Hepatocyte (in vitro differentiated cells): ENCODE measurements at regions not wholly inside any gene's neighbourhood (a gene's known extent, or its start where the extent isn't known, plus 50 kb on each side); places are given as distances from the start of the nearest gene placed in this dataset.

Source experiments
- DNase-seq: peaks from one replicate; pipeline ENCODE4 v3.0.0-alpha.2; 2016; ENCODE audit warnings: low spot score
- H2AFZ ChIP-seq: fragments of 200-600 bp; sonication (generic); 2 replicates; pipeline ENCODE4 v1.6.0; 2016; ENCODE audit warnings: antibody characterized with exemption, mild to moderate bottlenecking
- H3K27ac ChIP-seq: fragments of 200-600 bp; sonication (generic); 2 replicates; pipeline ENCODE4 v1.5.1; 2016; ENCODE audit warnings: mild to moderate bottlenecking
- H3K27me3 ChIP-seq: fragments of 200-600 bp; sonication (generic); 2 replicates; pipeline ENCODE4 v1.6.1; 2016
- H3K36me3 ChIP-seq: fragments of 200-600 bp; sonication (generic); replicated peaks from 2 replicates; pipeline ENCODE4 v1.5.1; 2016; ENCODE audit warnings: low read depth; ENCODE audit not compliant: insufficient read depth
- H3K4me1 ChIP-seq: fragments of 200-600 bp; sonication (generic); 2 replicates; pipeline ENCODE4 v1.5.1; 2016; ENCODE audit warnings: mild to moderate bottlenecking, moderate library complexity; ENCODE audit not compliant: insufficient read depth
- H3K4me2 ChIP-seq: fragments of 200-600 bp; sonication (generic); 2 replicates; pipeline ENCODE4 v1.6.0; 2016
- H3K4me3 ChIP-seq: fragments of 200-600 bp; sonication (generic); 2 replicates; pipeline ENCODE4 v1.5.1; 2016; ENCODE audit warnings: mild to moderate bottlenecking
- H3K79me2 ChIP-seq: fragments of 200-600 bp; sonication (generic); 2 replicates; pipeline ENCODE4 v1.6.0; 2017; ENCODE audit warnings: mild to moderate bottlenecking
- H3K9me2 ChIP-seq: fragments of 200-600 bp; sonication (generic); replicated peaks from 2 replicates; pipeline ENCODE4 v1.6.0; 2017; ENCODE audit warnings: mild to moderate bottlenecking; ENCODE audit not compliant: insufficient read depth
- H3K9me3 ChIP-seq: fragments of 200-600 bp; sonication (generic); 2 replicates; pipeline ENCODE4 v1.5.1; 2016; ENCODE audit warnings: low read depth, mild to moderate bottlenecking
- H4K20me1 ChIP-seq: fragments of 200-600 bp; sonication (generic); 2 replicates; pipeline ENCODE4 v1.6.0; 2016; ENCODE audit warnings: mild to moderate bottlenecking; ENCODE audit not compliant: insufficient read depth, poor library complexity, severe bottlenecking
- CTCF ChIP-seq: fragments of 200-600 bp; sonication (generic); IDR thresholded peaks from 2 replicates; pipeline ENCODE4 v1.5.1; 2016; ENCODE audit warnings: antibody characterized with exemption, mild to moderate bottlenecking; ENCODE audit not compliant: poor library complexity
- EZH2 ChIP-seq: fragments of 200-600 bp; sonication (generic); IDR thresholded peaks from 2 replicates; pipeline ENCODE4 v1.6.1; 2016; ENCODE audit warnings: antibody characterized with exemption, mild to moderate bottlenecking, borderline replicate concordance
- EZH2phosphoT487 ChIP-seq: fragments of 200-600 bp; sonication (generic); IDR thresholded peaks from one replicate; pipeline ENCODE4 v1.6.1; 2018; ENCODE audit warnings: antibody characterized with exemption, mild to moderate bottlenecking, low read depth, moderate library complexity; ENCODE audit not compliant: unreplicated experiment, severe bottlenecking
- WGBS: methylation state at CpG from one replicate; pipeline ENCODE4 v1.1.6; 2016; ENCODE audit warnings: low lambda C conversion rate; ENCODE audit errors: missing lambda C conversion rate; 5-methylcytosine and 5-hydroxymethylcytosine counted together

- H3K4me3 ChIP-seq: no peak overlapping the region
- H3K36me3 ChIP-seq: no peaks in the 10 kb centered on the region
- no peak overlapping the region for H2AFZ ChIP-seq
- H3K79me2 ChIP-seq: no peaks in the 10 kb centered on the region
- no peak for DNase-seq
- H3K27ac ChIP-seq: no peak overlapping the region
- H3K27me3 ChIP-seq: no peaks in the 10 kb centered on the region
- H4K20me1 ChIP-seq: no peaks in the 10 kb centered on the region
- no peak overlapping the region for H3K4me2 ChIP-seq
- WGBS: 72% methylated on average over 16 of the region's 16 CpGs
- H3K9me2 ChIP-seq: no peaks in the 10 kb centered on the region
- H3K4me1 ChIP-seq: no peaks in the 10 kb centered on the region
- no peaks in the 10 kb centered on the region for H3K9me3 ChIP-seq
- TF ChIP-seq CTCF: no peak
- TF ChIP-seq EZH2: no peak
- TF ChIP-seq EZH2phosphoT487: no peak
Observed at GRCh38 chr18:77470569-77471413, 221.1 kb downstream of the GALR1 start.

- Histone ChIP-seq H3K9me2 (no peaks in the 10 kb centered on the region), H4K20me1 (no peaks in the 10 kb centered on the region), H3K9me3 (no peaks in the 10 kb centered on the region), H3K27ac (no peak overlapping the region), H2AFZ (no peak overlapping the region), H3K27me3 (no peaks in the 10 kb centered on the region), H3K4me3 (no peak overlapping the region), H3K4me2 (no peak overlapping the region), H3K36me3 (no peaks in the 10 kb centered on the region), H3K79me2 (no peaks in the 10 kb centered on the region), H3K4me1 (no peaks in the 10 kb centered on the region)
- 88% methylated on average over 1 of the region's 1 CpG for WGBS
- DNase-seq: no peak
- TF ChIP-seq CTCF (no peak), EZH2phosphoT487 (no peak), EZH2 (no peak)
Observed at GRCh38 chr18:77472509-77472908, 222.9 kb downstream of the GALR1 start.

GRCh38 chr18:77478646-77479442, 229.2 kb downstream of the GALR1 start:
- Histone ChIP-seq H3K4me3 (no peak overlapping the region), H3K27me3 (no peaks in the 10 kb centered on the region), H4K20me1 (no peaks in the 10 kb centered on the region), H3K9me2 (no peaks in the 10 kb centered on the region), H3K79me2 (no peaks in the 10 kb centered on the region), H2AFZ (no peak overlapping the region), H3K36me3 (no peaks in the 10 kb centered on the region), H3K27ac (no peak overlapping the region), H3K4me1 (peaks cover 3% of the 10 kb centered on the region), H3K4me2 (no peak overlapping the region), H3K9me3 (no peaks in the 10 kb centered on the region)
- DNase-seq: no peak
- WGBS: 58% methylated on average over 9 of the region's 9 CpGs
- TF ChIP-seq CTCF: no peak
- no peak for TF ChIP-seq EZH2phosphoT487
- TF ChIP-seq EZH2: no peak
